Activated T-cell treated with anti-CD3 and anti-CD28 coated beads, Interleukin-2, amount 50 U/mL, for 48 hours (primary cell): ENCODE measurements at regions not wholly inside any gene's neighbourhood (a gene's known extent, or its start where the extent isn't known, plus 50 kb on each side); places are given as distances from the start of the nearest gene placed in this dataset.
"Not testable (repeated sequence)": the region's sequence is repeated elsewhere in the genome, so short reads cannot be mapped to it uniquely, and the experiment has no call there.

Experiments
- DNase-seq, 2 experiments: peaks; one replicate each; pipeline ENCODE4 v3.0.0-alpha.2; 2020

GRCh38 chr12:30578426-30578825 lies 117.2 kb downstream of the IPO8 start:
- no peak for DNase-seq

GRCh38 chr12:30573145-30573544 lies 122.5 kb downstream of the IPO8 start:
- DNase-seq, result no peak

GRCh38 chr12:30570211-30570890 lies 125.3 kb downstream of the IPO8 start:
- DNase-seq, result no peak

GRCh38 chr12:30569426-30569825 lies 126.2 kb downstream of the IPO8 start:
- no peak for DNase-seq

DNA sequence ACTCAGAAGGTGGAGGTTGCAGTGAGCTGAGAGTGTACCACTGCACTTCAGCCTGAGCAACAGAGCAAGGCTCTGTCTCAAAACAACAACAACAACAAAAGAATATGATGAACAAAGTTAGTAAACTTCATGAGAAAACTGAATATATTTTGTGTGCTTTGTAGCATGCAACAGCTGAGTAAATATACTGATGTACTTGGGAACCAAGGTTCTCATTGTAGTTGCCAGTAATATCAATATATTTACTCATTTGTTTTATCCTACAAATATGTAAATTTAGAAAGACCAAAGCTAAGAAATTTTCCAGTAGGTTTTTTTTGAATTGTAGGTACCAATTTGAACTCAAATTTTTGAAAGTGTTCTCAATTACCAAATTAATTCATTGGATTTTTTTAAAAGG lies 127.2 kb downstream of the IPO8 start:
- DNase-seq, result no peak

GRCh38 chr12:30567082-30567481 lies 128.6 kb downstream of the IPO8 start:
- DNase-seq, result no peak

- no peak for DNase-seq
Measured at GRCh38 chr12:30564394-30564793, 131.3 kb downstream of the IPO8 start.

DNA sequence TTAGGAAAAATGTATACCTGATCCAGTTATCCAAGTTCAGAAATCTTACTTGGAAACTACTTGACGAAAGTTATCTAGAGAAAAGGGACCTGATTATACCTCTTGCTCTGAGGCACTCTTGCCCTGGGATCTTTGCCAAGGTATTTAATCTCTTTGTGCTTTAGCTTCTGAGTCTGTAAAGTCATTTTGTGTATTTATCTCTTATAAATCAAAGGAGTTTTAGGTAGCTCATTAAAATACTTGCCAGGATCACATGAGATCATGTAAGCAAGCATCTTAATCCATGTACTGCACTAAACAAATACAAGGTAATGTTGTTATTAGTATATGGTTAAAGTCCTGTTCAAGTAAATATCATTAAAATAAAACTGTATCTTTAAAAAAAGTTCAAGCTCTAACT lies 147.5 kb downstream of the IPO8 start:
- DNase-seq, result no peak

DNA sequence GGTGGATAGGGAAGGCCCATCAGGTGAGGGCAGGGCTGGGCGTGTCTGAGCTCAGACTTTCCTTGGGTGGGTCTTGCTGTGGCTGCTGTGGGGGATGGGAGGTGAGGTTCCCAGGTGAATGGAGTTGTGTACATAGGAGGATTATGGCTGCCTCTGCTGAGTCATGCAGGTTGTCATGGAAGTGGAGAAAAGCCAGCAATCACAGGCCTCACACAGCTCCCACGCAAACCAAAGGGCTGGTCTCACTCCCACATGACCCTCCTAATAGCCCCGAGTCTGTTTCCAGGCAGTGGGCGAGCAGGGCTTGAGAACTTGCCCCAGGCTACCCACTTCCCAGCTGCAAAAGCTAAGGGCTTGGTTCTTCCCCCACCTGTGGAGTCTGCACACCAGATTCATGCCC lies 149.5 kb downstream of the IPO8 start:
- DNase-seq, result no peak

DNA sequence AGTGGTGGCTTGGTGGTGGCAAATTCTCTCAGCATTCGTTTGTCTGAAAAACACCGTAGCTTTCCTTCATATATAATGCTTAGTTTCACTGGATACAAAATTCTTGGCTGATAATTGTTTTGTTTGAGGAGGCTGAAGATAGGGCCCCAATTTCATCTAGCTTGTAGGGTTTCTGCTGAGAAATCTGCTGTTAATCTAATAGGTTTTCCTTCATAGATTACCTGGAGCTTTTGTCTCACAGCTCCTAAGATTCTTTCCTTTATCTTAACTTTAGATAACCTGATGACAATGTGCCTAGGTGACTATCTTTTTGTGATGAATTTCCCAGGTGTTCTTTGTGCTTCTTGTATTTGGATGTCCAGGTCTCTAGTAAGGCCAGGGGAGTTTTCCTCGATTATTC lies 151.0 kb downstream of the IPO8 start:
- not testable (repeated sequence) for DNase-seq

DNA sequence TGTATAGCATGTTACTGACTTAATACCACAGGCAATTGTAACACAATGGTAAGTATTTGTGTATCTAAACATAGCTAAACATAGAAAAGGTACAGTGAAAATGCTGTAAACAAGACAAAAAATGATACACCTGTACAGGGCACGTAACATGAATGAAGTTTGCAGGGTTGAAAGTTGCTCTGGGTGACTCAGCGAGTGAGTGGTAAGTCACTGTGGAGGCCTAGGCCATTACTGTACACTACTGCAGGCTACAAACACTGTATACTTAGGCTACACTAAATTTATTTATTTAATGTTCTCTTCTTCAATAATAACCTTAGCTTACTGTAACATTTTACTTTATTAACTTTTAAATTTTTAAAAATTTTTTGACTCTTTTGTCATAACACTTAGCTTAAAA lies 158.4 kb downstream of the IPO8 start:
- DNase-seq, result no peak

- DNase-seq, result no peak
Measured at GRCh38 chr12:30533558-30534265, 162.0 kb downstream of the IPO8 start.

DNA sequence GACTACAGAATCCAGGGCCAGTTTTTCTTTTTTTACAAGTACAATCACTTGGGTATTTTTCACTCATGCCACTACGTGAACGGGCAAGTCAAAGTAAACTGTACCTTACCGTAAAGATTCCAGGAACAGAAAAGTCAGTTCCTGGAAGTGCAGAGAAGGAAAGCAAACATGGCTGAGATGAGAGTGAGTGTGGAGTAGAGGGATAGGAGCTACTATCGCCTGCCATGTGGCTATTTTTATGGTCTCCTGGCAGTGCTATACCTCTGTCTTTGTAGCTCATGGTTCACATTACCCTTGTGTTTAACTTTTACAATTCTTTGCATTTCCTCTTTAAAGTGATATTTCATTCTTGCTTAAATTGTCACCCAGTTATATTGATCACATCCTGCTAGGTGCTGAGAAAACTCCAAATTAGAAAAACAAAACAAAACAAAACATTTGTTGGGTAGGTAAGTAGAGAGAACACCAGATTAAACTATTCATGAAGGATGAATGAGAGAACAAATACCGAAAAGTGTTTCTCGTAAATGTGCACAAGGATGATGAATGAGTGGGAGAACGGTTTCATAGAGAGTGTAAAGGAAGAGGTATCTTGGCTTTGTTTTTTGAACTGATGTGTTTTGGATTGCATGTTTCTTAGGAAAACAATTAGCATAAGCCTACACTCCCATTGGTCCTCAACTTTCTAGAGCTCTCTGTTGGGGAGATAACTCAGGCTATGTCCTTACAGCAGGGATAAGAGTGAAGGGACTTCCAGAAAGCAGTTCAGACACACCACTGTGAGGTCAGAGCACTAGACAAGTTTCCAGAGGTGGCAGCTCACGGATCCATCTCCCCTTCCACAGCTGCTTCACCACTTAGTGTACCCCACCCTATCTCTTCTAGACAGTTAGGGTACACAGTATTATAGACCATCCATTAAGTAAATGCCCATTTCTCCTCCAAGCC lies 163.7 kb downstream of the IPO8 start:
- no peak for DNase-seq

DNA sequence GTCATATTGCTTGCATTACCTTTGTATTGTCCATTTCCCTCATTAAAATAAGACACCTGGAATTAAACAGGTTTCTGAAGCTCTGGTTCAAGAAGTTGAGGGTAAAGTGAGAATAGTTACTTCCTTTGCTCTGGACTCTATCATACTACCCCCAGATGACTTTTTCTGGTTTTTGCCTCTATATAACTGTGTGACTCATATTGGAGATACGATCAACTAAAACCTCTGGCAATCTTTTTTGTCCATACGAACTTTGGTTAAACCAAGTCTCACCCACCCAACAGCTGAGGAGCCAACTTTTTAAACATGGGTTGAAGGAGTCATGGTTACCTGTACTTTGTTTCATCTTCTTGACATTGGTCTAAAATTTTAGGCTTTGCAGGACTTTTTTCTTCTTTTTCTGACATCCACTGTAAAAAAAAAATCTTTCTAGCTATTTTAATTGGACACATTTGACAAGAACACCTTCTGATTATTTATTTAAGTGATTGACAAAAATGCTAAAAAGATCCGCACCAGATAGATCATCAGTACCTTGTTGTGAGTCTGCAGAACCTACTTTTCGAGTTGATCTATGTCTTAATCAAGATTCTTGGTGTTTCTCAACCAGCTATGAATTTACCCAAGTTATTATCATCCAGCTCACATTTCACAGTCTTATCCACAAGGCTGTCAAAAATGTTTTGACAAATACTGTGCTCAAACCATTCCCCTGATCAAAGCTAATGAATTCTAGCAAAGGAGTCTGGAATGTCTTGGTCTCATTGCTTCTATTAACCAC lies 166.0 kb downstream of the IPO8 start:
- no peak for DNase-seq

- DNase-seq, result no peak
Measured at GRCh38 chr12:30525171-30525570, 170.5 kb downstream of the IPO8 start.

DNA sequence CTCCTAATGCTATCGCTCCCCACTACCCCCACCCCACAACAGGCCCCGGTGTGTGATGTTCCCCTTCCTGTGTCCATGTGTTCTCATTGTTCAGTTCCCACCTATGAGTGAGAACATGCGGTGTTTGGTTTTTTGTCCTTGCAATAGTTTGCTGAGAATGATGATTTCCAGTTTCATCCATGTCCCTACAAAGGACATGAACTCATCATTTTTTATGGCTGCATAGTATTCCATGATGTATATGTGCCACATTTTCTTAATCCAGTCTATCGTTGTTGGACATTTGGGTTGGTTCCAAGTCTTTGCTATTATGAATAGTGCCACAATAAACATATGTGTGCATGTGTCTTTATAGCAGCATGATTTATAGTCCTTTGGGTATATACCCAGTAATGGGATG lies 175.4 kb downstream of the IPO8 start:
- not testable (repeated sequence) for DNase-seq

- DNase-seq, result no peak
Measured at GRCh38 chr12:30519535-30519934, 176.1 kb downstream of the IPO8 start.

DNA sequence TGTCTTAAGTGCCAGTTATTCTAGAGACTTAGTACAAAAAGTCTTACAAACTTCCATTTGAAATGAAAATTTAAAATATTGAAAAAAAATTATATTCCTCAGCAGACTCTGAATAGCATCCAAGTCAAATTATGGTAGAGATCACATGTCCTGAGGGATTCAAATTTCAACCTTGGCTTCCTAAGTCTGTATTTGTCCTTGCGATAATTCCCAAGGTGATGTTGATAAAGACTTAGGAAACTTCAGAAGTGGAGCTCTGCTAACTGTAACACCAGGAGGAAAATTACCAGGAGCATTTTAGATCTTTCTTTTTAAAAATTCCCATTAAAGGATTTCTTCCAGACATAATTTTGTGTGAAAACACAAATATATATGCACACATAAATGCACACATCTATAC lies 178.3 kb downstream of the IPO8 start:
- no peak for DNase-seq

DNA sequence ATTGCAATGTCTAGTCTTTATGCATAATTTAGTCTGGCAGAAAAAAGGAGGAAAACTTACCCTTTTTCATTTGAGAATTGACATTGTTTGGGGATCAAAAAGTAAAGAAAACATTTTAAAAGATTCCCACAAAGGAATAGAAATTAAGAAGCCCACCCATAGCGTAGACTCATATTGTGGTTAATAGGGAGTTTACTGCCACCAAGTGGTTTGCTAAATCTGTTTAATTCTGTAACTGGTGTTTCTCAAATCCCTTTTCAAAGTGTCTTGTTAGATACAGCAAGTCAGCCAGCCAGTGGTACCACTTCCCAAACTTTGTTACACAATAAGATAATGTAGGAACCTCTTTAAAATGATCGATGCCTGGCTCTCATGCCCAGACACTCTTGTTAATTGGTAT lies 180.3 kb downstream of the IPO8 start:
- DNase-seq, result no peak

- DNase-seq, result no peak
Measured at GRCh38 chr12:30514666-30515065, 181.0 kb downstream of the IPO8 start.

GRCh38 chr12:30508205-30508967 lies 187.3 kb downstream of the IPO8 start:
- DNase-seq, result no peak

DNA sequence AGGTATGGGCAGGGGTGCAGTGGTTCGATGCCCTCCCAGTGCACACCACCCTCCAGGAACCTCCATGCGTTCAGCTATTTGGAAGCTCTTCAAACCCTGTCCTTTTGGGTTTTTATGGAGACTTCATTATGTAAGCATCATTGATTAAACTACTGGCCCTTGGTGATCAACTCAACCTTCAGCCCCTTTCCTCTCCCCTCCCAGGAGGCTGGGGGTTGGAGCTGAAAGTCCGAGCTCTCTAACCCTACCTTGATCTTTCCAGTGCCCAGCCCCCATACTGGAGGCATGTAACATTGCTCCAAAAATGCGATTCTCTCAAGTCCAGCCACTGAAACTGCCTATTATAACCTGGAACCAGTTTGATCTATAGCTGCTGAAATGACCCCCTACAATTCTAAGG lies 188.1 kb downstream of the IPO8 start:
- no peak for DNase-seq
